ENCODE measurements at regions not wholly inside any gene's neighbourhood (a gene's known extent, or its start where the extent isn't known, plus 50 kb on each side); places are given as distances from the start of the nearest gene placed in this dataset. TPM values are rescaled to one million over a fixed set of nuclear protein-coding genes. Genes with fewer than 3 reads are reported as not detected.
"Not testable (repeated sequence)": the region's sequence is repeated elsewhere in the genome, so short reads cannot be mapped to it uniquely, and the experiment has no call there.

DNA sequence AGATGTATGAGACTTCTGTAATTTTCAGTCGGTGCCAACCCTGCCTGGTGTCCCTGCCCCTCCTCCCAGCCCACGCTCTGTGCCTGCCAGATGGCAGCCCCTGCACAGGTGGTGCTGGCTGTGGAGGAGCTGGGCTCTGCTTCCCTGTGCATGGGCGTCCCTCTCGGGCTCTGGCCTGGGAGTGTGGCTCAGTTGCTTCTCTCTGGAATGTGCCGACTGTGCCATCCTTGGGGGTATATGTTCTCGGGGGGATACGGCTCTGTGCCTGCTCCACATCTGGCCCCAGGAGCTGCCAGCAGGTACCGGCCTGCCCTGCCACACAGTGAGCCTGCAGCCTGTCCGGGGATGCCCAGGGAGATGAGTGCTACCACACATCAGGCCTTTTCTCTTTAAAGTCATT is 147.2 kb upstream of the POTEB2 start:
- H3K27ac ChIP-seq; DNase-seq; H3K27me3 ChIP-seq; H3K36me3 ChIP-seq; intact Hi-C loops (cut with DNase I); H3K4me3 ChIP-seq (replicated peaks in 1 of 3); H3K9me3 ChIP-seq; H3K4me1 ChIP-seq: not testable (repeated sequence)
- WGBS, 2 donors = no CpG with 5 or more reads among the region's 9 CpGs

DNA sequence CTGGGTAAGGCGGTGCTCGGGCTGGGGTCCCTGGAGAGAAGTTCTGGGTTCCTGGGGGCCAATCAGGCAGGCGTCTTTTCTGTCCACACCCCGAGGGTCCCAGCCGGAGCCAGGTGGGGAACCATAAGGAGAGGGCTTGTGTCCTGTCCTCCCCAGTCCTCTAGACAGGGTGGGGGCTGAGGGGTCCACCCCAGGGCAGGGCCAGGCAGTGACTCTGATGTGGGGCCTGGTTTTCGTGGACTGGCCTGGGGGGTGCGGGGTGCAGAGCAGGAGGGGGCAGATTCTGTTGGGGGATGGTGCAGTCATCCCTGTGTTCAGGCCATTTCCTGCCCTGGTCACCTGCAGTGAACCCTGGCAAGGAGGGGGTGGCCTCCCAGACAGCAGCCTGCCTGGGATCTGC is 143.5 kb upstream of the POTEB2 start:
- H3K27ac ChIP-seq; H3K4me3 ChIP-seq (replicated peaks in 1 of 3); H3K9me3 ChIP-seq; H3K4me1 ChIP-seq; intact Hi-C loops (cut with DNase I); DNase-seq; H3K27me3 ChIP-seq; H3K36me3 ChIP-seq: not testable (repeated sequence)
- WGBS, 2 donors = no CpG with 5 or more reads among the region's 7 CpGs

DNA sequence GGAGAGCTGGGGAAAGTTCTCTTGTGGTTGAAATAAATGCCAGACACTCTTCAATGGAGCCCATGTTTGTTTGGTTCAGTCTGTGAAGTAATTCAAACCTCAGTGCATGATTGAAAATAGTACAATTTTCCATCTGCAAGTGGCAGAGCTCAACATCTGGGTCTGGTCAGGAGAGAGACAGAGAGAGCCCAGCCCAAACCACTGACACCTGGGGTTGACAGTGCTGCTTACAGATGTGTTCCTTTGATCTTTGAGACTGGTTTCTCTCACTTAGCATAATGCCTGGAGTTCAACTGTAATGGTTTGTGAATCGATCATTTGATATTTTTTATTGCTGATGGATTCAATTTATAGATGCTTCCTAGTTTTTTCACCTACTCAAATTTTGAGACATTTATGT is 137.3 kb upstream of the POTEB2 start:
- H3K4me1 ChIP-seq; H3K4me3 ChIP-seq (replicated peaks in 1 of 3); DNase-seq; H3K27me3 ChIP-seq; H3K36me3 ChIP-seq; intact Hi-C loops (cut with DNase I); H3K27ac ChIP-seq; H3K9me3 ChIP-seq: not testable (repeated sequence)
- WGBS, 2 donors = 67% methylated on average over 1 of the region's 1 CpG; no CpG with 5 or more reads in 1 of the 2 donors

DNA sequence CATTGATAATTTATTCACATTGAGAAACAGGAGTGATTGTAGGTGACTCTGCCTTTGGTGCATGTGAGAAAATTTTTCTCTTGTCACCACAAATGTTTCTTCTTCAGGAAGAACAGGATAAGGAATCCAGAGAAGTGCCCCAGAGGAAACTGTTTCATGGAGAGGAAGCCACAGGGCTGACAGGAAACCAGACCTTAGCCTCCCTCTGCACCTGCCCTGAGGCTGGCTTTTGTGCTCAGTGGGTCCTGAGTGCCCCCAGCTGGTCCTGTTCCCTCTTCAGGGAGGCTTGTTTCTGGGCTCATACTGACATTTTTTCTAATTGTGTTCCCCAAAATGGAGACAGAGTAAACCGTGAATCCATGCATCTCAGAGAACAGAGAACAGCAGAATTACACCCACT is 135.8 kb upstream of the POTEB2 start:
- H3K27ac ChIP-seq; H3K4me3 ChIP-seq (replicated peaks in 1 of 3); intact Hi-C loops (cut with DNase I); H3K4me1 ChIP-seq; H3K9me3 ChIP-seq; H3K27me3 ChIP-seq; DNase-seq; H3K36me3 ChIP-seq: not testable (repeated sequence)
- 67% methylated on average over 1 of the region's 1 CpG for WGBS, 2 donors

DNA sequence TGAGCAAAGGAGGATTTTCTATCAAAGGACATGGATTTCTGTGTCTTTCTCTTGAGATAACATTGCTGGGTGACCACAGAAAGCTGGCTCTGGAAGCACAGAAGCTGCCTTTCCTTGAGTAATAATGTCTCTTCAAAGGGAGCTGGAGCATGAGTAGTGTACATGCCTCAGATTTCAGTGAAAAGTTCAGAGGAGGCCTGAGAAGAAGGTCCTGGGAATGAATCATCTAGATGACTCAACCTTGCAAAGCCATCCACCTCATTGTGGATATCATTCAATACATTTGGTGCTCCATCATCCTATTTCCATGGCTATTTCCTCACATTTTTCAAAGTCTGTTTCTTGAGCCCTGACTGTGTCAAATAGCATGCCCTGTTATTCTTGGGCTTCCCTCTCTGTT is 125.6 kb upstream of the POTEB2 start:
- H3K4me3 ChIP-seq (replicated peaks in 1 of 3); H3K27me3 ChIP-seq; H3K4me1 ChIP-seq; intact Hi-C loops (cut with DNase I); H3K9me3 ChIP-seq; DNase-seq; H3K27ac ChIP-seq; H3K36me3 ChIP-seq: not testable (repeated sequence)

DNA sequence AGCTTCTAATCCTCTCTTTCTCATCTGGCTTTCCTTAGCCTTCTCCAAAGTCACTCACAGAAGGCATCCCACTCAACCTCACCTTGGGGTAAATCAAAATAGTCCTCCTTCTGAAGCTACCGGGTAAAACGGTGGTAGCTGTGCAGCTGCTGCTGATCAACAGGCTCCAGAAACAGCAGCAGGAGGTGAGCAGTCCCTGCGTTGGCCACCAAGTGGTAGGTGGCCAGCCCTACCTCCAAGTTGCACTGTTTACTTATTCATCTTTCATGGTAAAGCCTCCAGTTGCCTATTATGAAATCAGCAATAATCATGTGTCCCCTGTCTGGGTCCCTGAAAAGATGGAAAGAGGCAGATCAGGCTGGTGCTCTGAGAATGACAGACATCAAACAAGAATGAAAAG is 125.1 kb upstream of the POTEB2 start:
- H3K4me3 ChIP-seq (replicated peaks in 1 of 3); H3K9me3 ChIP-seq; H3K27ac ChIP-seq; H3K4me1 ChIP-seq; H3K27me3 ChIP-seq; H3K36me3 ChIP-seq; DNase-seq; intact Hi-C loops (cut with DNase I): not testable (repeated sequence)
- WGBS, 2 donors = no CpG with 5 or more reads among the region's 3 CpGs

DNA sequence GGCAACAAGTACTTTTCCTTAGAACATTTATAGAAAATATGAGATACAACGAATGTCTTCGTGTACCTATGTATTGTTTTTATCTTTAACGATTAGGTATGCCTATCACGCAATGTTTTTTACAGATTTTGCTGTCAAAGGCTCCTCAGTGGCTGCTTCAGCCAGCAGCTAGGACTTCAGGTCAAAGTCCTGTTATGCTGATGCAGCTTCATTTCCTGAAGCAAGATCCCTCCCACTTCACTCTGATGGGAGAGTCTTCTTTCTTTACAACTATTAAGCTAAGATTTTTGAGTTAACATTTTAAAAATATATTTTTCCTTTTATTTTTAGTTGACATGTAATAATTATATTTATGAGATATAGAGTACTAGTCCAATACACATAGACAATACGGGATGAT is 120.7 kb upstream of the POTEB2 start:
- H3K36me3 ChIP-seq; H3K4me1 ChIP-seq; H3K9me3 ChIP-seq; H3K27me3 ChIP-seq; DNase-seq; intact Hi-C loops (cut with DNase I); H3K4me3 ChIP-seq (replicated peaks in 1 of 3); H3K27ac ChIP-seq: not testable (repeated sequence)
- WGBS, 2 donors = 83 to 90% methylated on average over 5 of the region's 5 CpGs

DNA sequence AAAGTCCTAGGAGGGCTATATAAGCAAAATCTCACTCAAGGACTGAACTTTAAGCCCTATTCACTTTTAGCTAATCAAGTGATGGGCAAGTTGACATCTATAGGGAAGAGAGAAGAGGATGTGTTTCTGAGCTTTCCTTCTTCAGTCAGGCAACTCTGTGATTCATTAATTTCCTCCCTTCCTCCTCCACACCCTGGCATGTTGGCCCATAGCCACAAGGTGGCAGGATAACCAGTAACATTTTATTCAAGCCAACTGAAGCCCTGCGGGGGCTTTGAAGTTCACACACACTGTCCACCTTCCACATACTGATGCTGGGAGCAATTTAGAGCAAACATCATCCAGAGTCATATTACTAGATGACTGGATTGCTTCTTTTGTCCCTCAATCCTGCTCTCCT is 111.9 kb upstream of the POTEB2 start:
- H3K27me3 ChIP-seq; intact Hi-C loops (cut with DNase I); H3K4me1 ChIP-seq; H3K27ac ChIP-seq; DNase-seq; H3K36me3 ChIP-seq; H3K9me3 ChIP-seq; H3K4me3 ChIP-seq (replicated peaks in 1 of 3): not testable (repeated sequence)
- WGBS, 2 donors = no CpG with 5 or more reads among the region's 1 CpG

DNA sequence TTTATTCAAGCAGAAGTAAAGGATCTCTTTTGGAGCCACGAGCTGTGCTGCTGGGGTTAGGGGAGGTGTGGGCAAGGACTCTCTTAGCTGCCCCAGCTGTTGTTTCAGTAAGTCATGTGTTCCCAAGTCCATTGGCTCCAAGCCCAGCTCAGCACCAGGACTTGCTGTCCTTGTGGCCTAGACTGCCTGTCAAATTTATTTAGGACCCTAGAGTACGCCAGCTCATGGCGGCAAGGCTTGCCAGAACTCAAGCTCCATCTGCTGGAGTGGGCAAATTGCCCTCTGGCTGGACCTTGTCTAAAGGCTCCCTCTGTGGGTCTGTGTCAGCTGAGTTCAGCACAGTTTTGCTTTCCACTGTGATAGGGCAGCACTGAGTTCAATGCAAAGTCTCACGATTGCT is 106.6 kb upstream of the POTEB2 start:
- H3K36me3 ChIP-seq; H3K27ac ChIP-seq; H3K4me3 ChIP-seq (replicated peaks in 1 of 3); H3K4me1 ChIP-seq; H3K27me3 ChIP-seq; intact Hi-C loops (cut with DNase I); H3K9me3 ChIP-seq: not testable (repeated sequence)
- no CpG with 5 or more reads among the region's 4 CpGs for WGBS, 2 donors
- DNase-seq = peak in 1 of 2 donors; percentile 30

DNA sequence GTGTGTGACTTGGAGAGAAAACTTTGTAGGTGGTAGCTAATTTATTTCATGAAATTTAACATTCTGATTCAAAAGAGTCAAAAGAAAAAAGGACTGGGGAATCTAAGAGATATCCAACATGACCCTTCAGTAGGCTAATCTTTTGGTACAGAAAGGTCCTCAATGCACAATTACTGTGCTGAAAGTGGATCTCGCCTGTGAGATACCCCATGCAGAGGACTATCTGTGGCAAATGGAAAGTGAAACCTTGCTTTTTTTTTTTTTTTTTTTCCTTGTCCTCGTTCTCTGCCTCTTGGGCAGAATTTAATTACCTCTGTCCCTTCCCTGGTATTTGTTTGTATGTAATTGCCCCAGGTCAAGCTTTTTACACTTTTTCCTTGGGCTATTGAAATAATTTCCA is 93.2 kb upstream of the POTEB2 start:
- intact Hi-C loops (cut with DNase I); H3K9me3 ChIP-seq; DNase-seq; H3K27me3 ChIP-seq; H3K4me3 ChIP-seq (replicated peaks in 1 of 3); H3K36me3 ChIP-seq; H3K4me1 ChIP-seq; H3K27ac ChIP-seq: not testable (repeated sequence)
- WGBS, 2 donors = 50% methylated on average over 1 of the region's 2 CpGs; no CpG with 5 or more reads in 1 of the 2 donors

DNA sequence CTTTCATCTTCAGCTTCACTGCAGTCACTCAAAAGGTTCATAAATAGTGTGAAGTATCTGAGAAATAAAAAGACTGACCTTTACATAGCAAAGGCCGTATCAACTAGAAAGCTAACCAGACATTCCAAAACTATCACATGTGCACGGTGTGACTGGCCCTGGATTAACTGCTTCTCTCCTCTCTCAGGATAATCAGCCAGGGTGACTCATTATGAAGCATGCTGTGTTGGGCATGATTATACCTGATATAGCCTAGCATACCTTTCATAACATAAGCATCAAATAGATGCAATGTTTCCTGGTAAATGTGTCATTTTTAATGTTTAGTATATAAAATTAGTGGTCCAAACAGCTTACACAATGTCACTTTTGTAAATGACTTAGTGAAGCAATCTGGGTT is 63.2 kb upstream of the POTEB2 start:
- H3K9me3 ChIP-seq; H3K27me3 ChIP-seq; H3K4me3 ChIP-seq (replicated peaks in 1 of 3); H3K27ac ChIP-seq; DNase-seq; intact Hi-C loops (cut with DNase I); H3K4me1 ChIP-seq; H3K36me3 ChIP-seq: not testable (repeated sequence)
- no CpG with 5 or more reads among the region's 2 CpGs for WGBS, 2 donors

Small RNA genes lying in the stretch of these regions (microRNA-seq; reads per million reads assigned to microRNA genes)
- gene MIR5701-1 = not detected

Small RNA genes lying in the stretch of these regions (small RNA-seq; reads per million reads assigned to genes)
- gene IGHD1OR15-1B = not detected
- not detected for gene IGHD2OR15-2B
- gene IGHD3OR15-3B = not detected
- not detected for gene IGHD4OR15-4B
- not detected for gene IGHD5OR15-5B
- gene MIR5701-1 = not detected
- gene RN7SL400P = not detected
